ENCODE measurements at regions not wholly inside any gene's neighbourhood (a gene's known extent, or its start where the extent isn't known, plus 50 kb on each side); places are given as distances from the start of the nearest gene placed in this dataset.
A peak's percentile ranks its signal among the peaks of the same experiment; 100 is the strongest.
"Not testable (repeated sequence)": the region's sequence is repeated elsewhere in the genome, so short reads cannot be mapped to it uniquely, and the experiment has no call there.

DNA sequence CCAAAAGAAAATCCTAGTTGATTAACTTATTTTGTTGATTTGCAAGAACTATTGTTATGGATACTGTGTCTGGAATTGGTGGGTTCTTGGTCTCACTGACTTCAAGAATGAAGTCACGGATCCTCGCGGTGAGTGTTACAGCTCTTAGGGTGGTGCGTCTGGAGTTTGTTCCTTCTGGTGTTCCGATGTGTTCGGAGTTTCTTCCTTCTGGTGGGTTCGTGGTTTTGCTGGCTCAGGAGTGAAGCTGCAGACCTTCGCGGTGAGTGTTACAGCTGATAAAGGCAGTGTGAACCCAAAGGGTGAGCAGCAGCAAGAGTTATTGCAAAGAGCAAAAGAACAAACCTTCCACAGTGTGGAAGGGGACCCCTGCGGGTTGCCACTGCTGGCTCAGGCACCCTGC, 55.4 kb upstream of the P3H2 start:
- 48% methylated on average over 10 of the region's 10 CpGs for WGBS (ENCODE audit: insufficient coverage, insufficient replicate concordance, low lambda C conversion rate, missing lambda C conversion rate)
- BruUV-seq (replicated peaks); in situ Hi-C loops (cut with MboI): not testable (repeated sequence)

DNA sequence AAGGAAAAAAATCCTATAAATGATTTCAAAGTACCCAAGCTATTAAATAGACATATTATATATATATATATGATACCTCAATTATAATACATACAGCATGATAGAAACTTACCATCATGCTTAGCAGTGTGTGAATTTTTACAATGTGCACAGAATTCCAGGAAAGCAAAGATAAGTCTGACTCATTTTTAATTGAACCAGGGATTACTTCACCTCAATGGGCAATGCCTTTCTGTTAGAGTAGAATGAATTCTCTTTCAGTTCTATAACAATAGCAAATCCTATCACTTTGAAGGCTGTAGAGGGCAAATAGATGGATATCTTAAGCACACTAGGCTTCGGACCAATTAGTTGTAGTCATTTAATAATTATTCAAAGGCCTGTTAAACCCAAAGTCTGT, 54.8 kb upstream of the P3H2 start:
- Histone ChIP-seq H3K79me2 (ENCODE audit: control insufficient read depth, insufficient read depth, low read length) (no peaks in the 10 kb centered on the region), H2AFZ (ENCODE audit: control insufficient read depth, low read depth, low read length) (no peak overlapping the region), H3K27me3 (replicated peaks in 1 of 2; ENCODE audit: control insufficient read depth in 2 of 2, insufficient read depth in 2 of 2, low read length in 1 of 2) (no peaks in the 10 kb centered on the region), H3K4me1 (ENCODE audit: control insufficient read depth, insufficient read depth, low read length) (no peaks in the 10 kb centered on the region), H3K9ac (ENCODE audit: control insufficient read depth, insufficient read depth, low read length) (no peak overlapping the region), H4K20me1 (ENCODE audit: control insufficient read depth, insufficient read depth) (no peaks in the 10 kb centered on the region), H3K4me3 (no peak overlapping the region), H3K36me3 (ENCODE audit: control insufficient read depth in 2 of 2, insufficient read depth in 2 of 2, low read length in 1 of 2) (no peaks in the 10 kb centered on the region), H3K9me3 (replicated peaks; ENCODE audit: control insufficient read depth, insufficient read depth, low read length) (no peaks in the 10 kb centered on the region), H3K27ac (ENCODE audit: control insufficient read depth, insufficient read depth) (no peak overlapping the region), H3K4me2 (ENCODE audit: control insufficient read depth, insufficient read depth) (no peak overlapping the region)
- ChIA-PET POLR2A (no interaction called here), SMC1A (ENCODE audit: uncharacterized antibody, unreplicated experiment) (no interaction called here), CTCF (no interaction called here), RAD21 (ENCODE audit: unreplicated experiment) (interaction anchor here (1.0 to 1.1 kb wide), 2 partner anchors 8 to 54 kb away, joined by 3 to 4 read pairs; partner anchors contain the start of gene P3H2)
- ATAC-seq, result no peak
- intact Hi-C loops (cut with micrococcal nuclease; ENCODE audit: unreplicated experiment), result no loop called here
- DNase-seq (ENCODE audit: low read depth, low spot score), result no peak
- no peak for FAIRE-seq
- BruUV-seq (replicated peaks), result no TSS peak
- in situ Hi-C loops (cut with MboI), result no loop called here
- 95% methylated on average over 1 of the region's 1 CpG for WGBS (ENCODE audit: insufficient coverage, insufficient replicate concordance, low lambda C conversion rate, missing lambda C conversion rate)
- TF ChIP-seq, protein P1, sequence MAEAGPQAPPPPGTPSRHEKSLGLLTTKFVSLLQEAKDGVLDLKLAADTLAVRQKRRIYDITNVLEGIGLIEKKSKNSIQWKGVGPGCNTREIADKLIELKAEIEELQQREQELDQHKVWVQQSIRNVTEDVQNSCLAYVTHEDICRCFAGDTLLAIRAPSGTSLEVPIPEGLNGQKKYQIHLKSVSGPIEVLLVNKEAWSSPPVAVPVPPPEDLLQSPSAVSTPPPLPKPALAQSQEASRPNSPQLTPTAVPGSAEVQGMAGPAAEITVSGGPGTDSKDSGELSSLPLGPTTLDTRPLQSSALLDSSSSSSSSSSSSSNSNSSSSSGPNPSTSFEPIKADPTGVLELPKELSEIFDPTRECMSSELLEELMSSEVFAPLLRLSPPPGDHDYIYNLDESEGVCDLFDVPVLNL (IDR thresholded peaks at IDR 0.05; ENCODE audit: low read depth, low read length), result no peak
- TF ChIP-seq SIN3A (IDR thresholded peaks at IDR 0.05; ENCODE audit: low read depth, low read length) (no peak), GATAD2B (conservative IDR thresholded peaks at IDR 0.05; ENCODE audit: low read depth) (no peak), YBX1 (IDR thresholded peaks at IDR 0.05) (no peak), MYC (IDR thresholded peaks at IDR 0.05; ENCODE audit: insufficient read depth, insufficient read length, insufficient replicate concordance, low read length, severe bottlenecking) (no peak), CHD1 (IDR thresholded peaks at IDR 0.05; ENCODE audit: low read depth, low read length) (no peak), NFYA (IDR thresholded peaks at IDR 0.05; ENCODE audit: borderline replicate concordance, low read depth, low read length) (no peak)
- TF ChIP-seq, protein P2, sequence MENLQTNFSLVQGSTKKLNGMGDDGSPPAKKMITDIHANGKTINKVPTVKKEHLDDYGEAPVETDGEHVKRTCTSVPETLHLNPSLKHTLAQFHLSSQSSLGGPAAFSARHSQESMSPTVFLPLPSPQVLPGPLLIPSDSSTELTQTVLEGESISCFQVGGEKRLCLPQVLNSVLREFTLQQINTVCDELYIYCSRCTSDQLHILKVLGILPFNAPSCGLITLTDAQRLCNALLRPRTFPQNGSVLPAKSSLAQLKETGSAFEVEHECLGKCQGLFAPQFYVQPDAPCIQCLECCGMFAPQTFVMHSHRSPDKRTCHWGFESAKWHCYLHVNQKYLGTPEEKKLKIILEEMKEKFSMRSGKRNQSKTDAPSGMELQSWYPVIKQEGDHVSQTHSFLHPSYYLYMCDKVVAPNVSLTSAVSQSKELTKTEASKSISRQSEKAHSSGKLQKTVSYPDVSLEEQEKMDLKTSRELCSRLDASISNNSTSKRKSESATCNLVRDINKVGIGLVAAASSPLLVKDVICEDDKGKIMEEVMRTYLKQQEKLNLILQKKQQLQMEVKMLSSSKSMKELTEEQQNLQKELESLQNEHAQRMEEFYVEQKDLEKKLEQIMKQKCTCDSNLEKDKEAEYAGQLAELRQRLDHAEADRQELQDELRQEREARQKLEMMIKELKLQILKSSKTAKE (IDR thresholded peaks at IDR 0.05; ENCODE audit: low read depth, poor library complexity, severe bottlenecking), result no peak
- TF ChIP-seq, protein P3, sequence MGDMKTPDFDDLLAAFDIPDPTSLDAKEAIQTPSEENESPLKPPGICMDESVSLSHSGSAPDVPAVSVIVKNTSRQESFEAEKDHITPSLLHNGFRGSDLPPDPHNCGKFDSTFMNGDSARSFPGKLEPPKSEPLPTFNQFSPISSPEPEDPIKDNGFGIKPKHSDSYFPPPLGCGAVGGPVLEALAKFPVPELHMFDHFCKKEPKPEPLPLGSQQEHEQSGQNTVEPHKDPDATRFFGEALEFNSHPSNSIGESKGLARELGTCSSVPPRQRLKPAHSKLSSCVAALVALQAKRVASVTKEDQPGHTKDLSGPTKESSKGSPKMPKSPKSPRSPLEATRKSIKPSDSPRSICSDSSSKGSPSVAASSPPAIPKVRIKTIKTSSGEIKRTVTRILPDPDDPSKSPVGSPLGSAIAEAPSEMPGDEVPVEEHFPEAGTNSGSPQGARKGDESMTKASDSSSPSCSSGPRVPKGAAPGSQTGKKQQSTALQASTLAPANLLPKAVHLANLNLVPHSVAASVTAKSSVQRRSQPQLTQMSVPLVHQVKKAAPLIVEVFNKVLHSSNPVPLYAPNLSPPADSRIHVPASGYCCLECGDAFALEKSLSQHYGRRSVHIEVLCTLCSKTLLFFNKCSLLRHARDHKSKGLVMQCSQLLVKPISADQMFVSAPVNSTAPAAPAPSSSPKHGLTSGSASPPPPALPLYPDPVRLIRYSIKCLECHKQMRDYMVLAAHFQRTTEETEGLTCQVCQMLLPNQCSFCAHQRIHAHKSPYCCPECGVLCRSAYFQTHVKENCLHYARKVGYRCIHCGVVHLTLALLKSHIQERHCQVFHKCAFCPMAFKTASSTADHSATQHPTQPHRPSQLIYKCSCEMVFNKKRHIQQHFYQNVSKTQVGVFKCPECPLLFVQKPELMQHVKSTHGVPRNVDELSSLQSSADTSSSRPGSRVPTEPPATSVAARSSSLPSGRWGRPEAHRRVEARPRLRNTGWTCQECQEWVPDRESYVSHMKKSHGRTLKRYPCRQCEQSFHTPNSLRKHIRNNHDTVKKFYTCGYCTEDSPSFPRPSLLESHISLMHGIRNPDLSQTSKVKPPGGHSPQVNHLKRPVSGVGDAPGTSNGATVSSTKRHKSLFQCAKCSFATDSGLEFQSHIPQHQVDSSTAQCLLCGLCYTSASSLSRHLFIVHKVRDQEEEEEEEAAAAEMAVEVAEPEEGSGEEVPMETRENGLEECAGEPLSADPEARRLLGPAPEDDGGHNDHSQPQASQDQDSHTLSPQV (IDR thresholded peaks at IDR 0.05), result no peak

More for the DNA sequence above, 55.4 kb upstream of the P3H2 start:
- ATAC-seq; POLR2A ChIA-PET; H3K9ac ChIP-seq (ENCODE audit: control insufficient read depth, insufficient read depth, low read length); H4K20me1 ChIP-seq (ENCODE audit: control insufficient read depth, insufficient read depth); H3K27me3 ChIP-seq (replicated peaks in 1 of 2; ENCODE audit: control insufficient read depth in 2 of 2, insufficient read depth in 2 of 2, low read length in 1 of 2); H3K79me2 ChIP-seq (ENCODE audit: control insufficient read depth, insufficient read depth, low read length); DNase-seq (ENCODE audit: low read depth, low spot score); H3K4me3 ChIP-seq; H3K4me2 ChIP-seq (ENCODE audit: control insufficient read depth, insufficient read depth); intact Hi-C loops (cut with micrococcal nuclease; ENCODE audit: unreplicated experiment); H3K4me1 ChIP-seq (ENCODE audit: control insufficient read depth, insufficient read depth, low read length); H3K36me3 ChIP-seq (ENCODE audit: control insufficient read depth in 2 of 2, insufficient read depth in 2 of 2, low read length in 1 of 2); H3K27ac ChIP-seq (ENCODE audit: control insufficient read depth, insufficient read depth); FAIRE-seq; H2AFZ ChIP-seq (ENCODE audit: control insufficient read depth, low read depth, low read length); H3K9me3 ChIP-seq (replicated peaks; ENCODE audit: control insufficient read depth, insufficient read depth, low read length): not testable (repeated sequence)
- SMC1A ChIA-PET (ENCODE audit: uncharacterized antibody, unreplicated experiment), result interaction anchor here (0.6 kb wide), 1 partner anchor 166 kb away, joined by 4 read pairs; no protein-coding TSS in a partner anchor
- peak; percentile 5; the same call in 1 of the 2 replicates for TF ChIP-seq RUNX3 (IDR thresholded peaks at IDR 0.05; ENCODE audit: low read length)
- CTCF ChIA-PET, result interaction anchor here (0.7 to 1.1 kb wide), 2 partner anchors 12 to 83 kb away, joined by 3 read pairs; no protein-coding TSS in a partner anchor
- RAD21 ChIA-PET (ENCODE audit: unreplicated experiment), result interaction anchor here (1.0 kb wide), 1 partner anchor 9 kb away, joined by 3 read pairs; no protein-coding TSS in a partner anchor

Data from GM12878 (cell line).